ENCODE measurements at regions not wholly inside any gene's neighbourhood (a gene's known extent, or its start where the extent isn't known, plus 50 kb on each side); places are given as distances from the start of the nearest gene placed in this dataset.

GRCh38 chr6:2375443-2375842 is 130.0 kb upstream of the GMDS start:
- TF ChIP-seq CTCF (IDR thresholded peaks at IDR 0.05), result no peak
- no peak for TF ChIP-seq POLR2A (IDR thresholded peaks at IDR 0.05)

Measured in adrenal gland (tissue), 5 donors.